HG03196 (cell line): ENCODE measurements at regions not wholly inside any gene's neighbourhood (a gene's known extent, or its start where the extent isn't known, plus 50 kb on each side); places are given as distances from the start of the nearest gene placed in this dataset.
A peak's percentile ranks its signal among the peaks of the same experiment; 100 is the strongest.

Experiments used
- ATAC-seq: cut with Tn5 transposase; IDR thresholded peaks from one replicate; pipeline ENCODE4 v1.9.1; 2021; ENCODE audit not compliant: unreplicated experiment

DNA sequence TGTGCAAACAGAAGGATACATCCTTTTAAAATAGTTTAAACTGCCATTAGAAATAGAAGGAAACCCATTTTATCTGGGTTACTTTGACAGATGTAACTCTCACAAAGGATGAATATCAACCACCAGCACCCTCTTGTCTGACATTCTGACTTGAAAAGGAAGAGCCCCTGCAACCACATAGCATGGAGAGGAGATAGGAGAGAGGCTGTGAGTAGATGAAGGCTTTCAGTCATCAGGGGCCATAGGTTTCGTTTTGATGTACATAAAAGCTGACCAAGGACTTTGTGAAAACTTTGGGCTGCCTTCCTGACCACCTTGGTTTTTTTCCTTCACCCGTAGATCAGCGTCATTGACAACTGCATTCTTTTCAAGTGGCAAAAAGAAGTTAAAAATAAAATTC is 211.6 kb upstream of the PRPS1L1 start:
- no peak for ATAC-seq

DNA sequence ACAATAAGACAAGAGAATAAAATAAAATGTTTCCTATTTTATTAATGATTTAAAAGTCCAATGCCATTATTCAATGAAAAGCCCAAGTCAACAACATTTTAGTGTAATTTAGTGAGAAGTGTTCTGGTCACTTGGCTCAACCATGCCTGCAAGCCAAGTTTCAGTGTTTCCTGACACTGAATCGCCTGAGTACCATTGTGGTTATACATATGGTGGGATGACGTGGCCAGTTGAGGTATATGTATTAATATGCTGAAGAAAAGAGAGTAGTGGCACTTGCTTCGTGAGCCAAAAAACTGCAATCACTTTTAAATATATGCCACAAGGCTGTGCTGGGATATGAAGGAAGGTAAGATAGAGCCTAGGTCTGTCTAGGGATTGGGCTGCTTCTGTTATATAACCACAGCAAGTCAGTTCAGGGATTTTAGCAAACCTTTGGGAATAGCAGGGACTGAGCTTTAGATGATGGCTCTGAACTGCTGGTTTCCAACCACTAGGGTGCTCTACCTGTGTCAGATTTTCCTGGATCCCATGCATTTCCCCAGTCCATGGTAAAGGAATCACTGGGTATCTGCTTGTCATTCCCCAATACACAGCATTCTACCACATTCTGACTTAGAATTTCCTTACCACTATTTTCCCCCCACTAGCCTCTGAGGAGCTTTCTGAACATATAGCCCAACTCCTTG is 214.0 kb upstream of the PRPS1L1 start:
- ATAC-seq: no peak

DNA sequence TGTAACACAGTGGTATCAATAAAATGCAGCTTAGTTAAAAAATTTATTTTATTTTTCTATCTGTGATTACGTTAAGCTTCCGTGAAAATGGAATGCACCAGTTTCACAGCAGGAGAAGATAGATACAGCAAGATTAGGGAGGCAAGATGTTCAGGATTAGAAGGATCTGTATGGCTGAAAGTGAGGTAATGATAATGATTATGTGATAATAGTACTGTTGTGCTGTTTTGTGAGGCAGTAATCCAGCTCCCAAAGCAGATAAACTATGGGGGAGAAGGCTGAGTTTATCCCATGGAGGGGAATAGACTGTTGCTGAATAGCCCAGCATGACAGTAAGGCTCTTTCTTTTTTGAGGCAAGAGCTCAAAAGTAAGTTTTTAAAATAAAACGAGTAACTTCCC is 216.1 kb upstream of the PRPS1L1 start:
- ATAC-seq: no peak

DNA sequence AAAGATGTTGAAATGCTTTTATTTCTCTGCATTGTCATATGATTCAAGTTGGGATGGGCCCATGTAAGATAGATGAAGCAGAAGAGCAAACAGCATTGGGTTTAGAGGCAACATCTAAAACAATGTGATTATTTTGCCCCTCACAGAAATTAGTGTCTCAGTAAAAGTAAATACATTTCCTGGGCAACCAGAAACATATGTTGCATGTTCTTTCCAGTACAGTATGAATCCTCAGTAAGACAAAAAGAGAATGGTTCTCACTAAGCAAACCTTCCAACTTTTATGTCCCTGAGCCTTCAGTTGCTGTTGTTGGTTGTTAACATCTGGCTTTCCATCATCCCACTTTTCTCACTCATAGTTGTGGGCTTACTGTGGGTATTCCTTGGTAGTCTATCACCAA is 222.5 kb upstream of the PRPS1L1 start:
- ATAC-seq: no peak

DNA sequence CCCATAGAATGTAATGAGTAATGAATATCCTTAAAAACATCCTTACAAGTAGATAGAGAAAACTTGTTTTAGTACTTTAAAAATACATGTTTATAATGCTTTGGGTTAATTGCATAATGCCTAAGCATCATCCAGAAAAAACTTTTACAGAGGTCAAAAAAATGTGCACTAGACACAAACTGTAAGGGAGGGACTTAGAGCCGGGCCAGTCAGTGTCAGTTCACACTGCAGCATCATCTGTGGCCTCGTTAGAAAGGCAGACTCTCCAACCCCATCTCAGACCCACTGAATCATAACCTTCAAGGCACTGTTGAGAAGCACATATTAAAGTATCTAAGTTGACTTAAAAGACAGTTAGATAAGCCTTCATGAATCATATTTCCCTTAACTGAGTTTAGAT is 230.1 kb upstream of the PRPS1L1 start:
- ATAC-seq: no peak

DNA sequence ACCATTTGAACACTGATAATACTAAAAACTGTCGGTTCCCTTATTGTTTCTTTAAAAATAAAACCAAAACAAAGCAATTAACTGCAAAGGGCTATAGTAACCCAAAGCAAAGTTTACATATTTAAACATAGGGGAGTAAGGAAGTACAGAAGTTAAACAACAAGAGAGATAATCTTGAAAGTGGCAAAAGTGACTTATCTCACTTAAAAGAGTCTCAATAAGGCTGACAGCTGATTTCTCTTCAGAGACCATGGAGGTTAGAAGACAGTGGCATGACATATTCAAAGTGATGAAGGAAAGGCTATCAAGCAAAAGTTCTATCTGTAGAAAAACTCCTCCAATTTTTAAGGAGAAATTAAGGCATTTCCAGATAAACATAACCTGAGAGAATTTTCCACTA is 233.5 kb upstream of the HDAC9 start:
- ATAC-seq: no peak

DNA sequence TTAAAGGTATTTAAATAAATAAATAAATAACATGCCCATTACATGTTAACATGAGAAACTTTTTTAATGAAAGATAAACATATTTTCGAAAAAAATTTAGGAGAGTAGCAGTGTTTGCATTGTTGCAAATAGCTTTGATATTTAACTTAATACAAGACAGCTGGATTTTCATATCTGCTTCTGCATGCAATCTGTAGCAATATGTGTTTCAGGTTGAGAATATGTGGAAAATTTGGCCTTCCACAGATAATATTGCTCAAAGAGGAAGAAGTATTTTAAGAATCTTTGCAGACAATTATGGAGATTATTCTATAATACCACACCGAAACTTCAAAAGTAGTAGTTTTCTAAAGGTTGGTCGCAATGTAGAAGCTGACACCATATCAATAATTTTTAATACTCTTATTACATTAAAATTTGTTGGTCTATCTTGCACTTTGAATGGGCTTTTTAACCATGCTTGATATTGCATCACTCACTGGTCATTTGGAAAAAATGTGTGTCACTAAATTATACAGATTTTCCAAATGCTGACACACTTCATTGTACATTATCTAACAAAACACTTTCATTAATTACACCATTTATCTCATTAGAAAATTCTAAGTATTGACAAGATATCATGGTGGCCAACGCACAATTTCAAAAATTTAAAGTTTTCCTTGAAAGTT is 229.8 kb upstream of the HDAC9 start:
- no peak for ATAC-seq

DNA sequence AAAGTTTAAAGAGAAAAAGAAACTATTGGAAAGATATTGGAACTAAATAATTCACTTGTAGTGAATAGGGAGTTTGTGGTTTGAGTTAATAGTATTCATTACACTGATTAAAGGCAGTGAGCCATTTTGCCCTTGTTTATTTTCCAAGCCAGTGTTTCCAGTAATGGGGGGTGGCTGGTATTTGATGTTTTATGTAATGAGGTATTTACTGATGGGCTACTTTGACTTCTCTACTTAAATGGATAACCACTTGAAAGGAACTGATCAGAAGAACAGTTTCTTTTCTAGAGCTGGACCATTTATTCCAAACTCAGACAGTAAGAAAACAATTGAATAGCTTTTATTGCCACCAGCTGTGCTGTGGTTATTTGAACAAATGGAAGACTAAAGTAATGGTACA is 227.0 kb upstream of the HDAC9 start:
- no peak for ATAC-seq

DNA sequence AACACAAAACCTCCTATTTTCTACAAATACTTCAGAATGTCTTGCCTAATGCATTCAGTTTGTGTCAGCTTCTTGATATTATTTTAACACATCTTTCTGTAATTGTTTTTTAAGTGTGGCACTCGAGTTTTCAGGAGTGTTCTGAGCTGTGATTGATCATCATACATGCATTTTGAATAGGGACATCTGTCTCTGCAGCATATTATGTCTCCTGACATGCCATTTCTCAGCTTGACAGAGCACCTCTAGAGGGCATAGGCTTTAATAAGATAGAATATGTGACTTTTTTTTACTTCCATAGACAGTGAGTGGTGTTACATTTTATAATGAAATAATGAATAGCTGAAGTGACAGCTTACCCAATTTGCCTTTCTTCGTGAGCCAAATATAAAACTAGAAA is 219.2 kb upstream of the HDAC9 start:
- ATAC-seq: no peak

DNA sequence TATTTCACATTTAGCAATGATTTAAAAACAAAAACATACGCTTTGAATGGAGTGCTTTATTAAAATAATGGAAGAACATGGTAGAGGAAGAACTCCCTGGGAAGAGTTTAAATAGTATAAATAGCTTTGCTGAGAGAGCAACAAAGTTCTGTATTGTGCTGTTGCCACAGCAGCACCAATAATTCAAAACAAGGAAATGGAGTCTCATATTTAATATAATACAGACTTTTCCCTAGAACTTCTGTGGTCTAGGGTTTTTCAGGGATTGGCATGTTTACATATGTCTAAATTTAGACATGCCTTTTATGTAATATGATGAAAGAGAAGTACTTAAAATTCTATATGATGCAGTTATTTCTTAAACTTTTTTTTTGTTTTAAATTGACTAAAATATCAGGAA is 217.2 kb upstream of the HDAC9 start:
- ATAC-seq: no peak

DNA sequence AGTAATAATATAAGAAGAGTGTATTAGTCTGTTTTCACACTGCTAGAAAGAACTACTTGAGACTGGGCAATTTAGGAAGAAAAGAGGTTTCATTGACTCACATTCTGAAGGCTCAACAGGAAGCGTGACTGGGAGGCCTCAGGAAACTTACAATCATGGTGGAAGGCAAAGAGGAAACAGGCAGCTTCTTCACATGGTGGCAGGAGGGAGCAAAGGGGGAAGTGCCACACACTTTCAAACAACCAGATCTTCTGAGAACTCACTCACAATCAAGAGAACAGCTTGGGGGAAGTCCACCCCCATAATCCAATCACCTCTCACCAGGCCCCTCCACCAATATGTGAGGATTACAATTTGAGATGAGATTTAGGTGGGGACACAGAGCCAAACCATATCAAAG is 212.5 kb upstream of the HDAC9 start:
- ATAC-seq: no peak

DNA sequence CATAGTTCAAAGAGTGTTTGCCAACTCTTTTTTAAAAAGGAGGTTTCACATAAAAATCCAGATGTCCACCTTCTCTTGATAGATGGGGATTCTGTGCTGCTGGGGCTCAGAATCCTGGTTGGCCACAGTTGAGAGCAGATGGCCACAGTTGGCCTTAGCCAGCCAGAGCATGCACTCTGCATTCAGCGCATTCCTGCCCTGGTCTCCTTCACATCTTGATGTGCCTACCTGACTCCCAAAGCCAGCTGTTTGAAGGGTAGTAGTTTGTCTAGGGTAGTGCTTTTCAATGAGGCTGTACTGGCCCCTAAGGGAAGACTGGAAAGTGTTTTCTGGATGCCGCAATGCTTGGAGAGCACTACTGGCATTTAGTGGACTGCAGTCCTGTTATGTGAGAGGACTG is 208.1 kb upstream of the HDAC9 start:
- no peak for ATAC-seq

DNA sequence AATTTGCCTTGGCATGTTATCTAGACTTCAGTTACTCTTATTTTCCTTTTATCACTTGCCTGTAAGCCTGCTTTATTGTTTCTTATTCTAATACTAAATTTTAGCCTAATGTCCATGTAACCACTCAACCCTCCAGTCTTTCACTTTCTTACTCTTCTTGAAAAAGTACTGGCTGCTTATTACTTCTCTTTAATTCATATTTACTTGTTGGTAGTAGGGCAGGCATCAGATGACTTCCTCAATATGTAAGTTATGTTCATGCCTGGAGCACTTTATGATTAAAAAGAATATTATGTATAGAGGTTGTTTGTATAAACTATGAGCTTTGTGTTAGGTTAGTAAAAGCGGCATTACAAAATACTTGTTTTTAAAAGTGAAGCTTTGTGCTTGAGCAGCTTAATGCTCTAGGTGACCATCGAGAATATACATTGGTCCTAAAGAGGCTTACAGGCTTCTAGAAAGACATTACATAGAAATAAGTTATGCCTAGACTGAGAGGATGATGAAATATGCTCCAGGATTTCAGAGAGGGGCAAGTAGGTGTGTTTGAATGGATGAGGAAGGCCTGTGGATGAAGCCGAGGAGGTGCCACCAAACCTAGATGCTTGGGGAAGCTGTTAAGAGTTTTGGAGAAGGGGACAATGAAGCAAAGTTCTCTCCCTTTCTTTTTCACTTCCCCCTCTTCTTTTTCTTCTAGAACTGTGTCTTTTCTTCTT is 207.1 kb upstream of the HDAC9 start:
- ATAC-seq: no peak

DNA sequence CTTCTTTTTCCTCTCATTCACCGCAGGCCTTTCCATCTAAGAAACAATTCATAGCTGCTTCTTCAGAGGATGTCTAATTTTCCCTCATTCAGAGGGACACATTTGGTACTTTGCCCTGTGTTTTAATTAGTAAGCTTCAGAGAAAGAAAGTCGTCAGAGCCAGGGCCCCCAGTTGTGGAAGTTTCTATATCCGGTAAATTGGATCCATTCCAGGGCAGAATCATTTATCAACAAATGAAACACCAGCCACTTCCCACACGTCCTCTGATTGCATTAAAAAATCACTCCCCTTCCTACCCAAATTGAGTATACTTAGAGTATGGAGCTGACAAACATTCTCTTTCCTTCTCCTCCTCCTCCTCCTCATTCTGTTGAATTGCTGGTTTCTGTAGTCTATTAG is 205.8 kb upstream of the HDAC9 start:
- ATAC-seq: no peak

DNA sequence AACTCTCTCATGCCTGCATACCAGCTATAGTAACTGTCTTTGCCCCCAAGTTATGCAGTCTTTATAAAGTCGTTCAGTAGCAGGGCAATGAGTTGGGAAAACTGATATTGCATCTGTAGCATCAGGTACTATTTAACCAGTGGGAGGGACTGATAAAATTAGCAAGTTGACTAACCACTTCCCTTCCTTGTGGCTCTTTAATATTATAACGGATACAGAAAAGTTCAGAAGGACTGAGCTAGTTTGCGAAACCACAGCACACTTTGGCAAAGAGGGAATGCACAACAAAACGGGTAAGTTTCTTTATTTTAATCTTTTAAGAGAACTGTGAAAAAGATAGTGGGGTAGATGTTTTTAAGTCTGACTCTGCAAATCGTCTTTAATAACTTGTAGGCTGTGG is 205.3 kb upstream of the HDAC9 start:
- ATAC-seq: peak; percentile 66

DNA sequence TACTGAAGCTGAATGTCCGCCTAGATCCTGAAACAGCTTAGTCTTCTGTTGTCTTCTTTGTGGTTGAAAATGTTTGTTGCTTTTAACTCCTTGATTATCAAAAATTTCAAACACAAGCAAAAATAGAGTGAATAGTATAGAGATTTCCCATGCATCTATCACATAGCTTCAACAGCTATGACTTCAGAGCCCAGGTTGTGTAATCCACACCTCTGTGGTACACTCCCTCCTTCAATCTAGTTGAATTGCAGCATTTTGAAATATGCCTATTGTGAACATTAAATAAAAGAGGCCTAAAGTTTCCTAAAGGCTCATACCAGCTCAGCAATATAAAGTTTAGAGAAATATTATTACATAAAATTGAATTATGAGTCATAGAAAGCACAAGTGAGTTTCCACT is 204.7 kb upstream of the HDAC9 start:
- ATAC-seq: no peak

DNA sequence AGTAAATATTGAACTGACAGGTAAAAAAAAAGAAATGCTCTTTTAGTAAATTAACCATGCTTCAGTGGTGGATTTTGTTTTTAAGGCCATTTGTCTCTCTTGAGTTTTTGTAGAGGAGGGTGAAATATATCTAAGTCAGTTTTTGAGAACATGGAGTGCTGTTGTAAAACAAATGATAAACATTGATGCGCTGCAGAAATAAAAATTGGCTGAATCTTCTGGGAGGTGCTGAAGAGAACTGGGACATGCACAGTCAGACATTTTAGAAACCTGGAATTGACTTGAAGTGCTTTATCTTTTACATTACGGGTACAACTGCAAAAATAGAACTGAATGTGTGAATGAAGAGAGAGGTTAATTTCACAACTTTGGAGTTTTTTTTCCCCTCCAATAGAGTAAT is 203.0 kb upstream of the HDAC9 start:
- ATAC-seq: no peak

DNA sequence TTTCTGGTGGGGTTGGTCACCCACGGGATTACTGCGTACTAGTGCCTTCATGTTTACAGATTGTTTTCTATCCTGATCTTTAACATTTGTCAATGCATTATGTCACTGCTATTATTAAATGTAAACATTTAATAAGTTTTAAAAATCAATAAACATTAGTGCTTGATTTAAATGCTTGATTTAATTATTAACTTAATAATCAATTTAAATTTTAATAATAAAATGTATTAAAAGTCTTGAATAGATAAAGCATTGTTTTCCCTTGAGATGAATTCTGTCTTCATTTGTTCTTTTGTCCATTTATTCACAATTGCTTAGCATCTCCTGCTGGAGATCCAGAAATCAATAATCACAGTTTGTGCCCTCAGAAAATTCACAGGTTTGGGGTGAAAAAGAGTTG is 201.8 kb upstream of the HDAC9 start:
- ATAC-seq: no peak

DNA sequence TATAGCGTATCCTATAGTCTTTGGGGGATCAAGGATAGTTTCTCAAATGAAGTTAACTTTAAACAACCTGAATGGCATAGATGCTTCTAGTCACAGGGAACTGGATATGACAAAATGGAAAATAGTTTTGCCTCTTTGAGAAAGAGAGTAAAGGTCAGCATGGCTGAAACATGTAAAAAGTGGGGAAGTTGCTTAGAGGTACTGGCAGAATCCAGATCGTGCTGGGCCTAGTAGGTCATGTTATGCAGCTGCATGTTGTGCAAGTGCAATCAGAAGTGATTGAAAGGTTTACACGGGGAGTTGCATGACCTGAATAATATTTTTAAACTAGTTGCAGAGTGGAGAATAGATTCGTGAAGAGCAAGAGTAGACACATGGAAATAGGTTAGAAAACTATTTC is 201.1 kb upstream of the HDAC9 start:
- ATAC-seq: no peak

DNA sequence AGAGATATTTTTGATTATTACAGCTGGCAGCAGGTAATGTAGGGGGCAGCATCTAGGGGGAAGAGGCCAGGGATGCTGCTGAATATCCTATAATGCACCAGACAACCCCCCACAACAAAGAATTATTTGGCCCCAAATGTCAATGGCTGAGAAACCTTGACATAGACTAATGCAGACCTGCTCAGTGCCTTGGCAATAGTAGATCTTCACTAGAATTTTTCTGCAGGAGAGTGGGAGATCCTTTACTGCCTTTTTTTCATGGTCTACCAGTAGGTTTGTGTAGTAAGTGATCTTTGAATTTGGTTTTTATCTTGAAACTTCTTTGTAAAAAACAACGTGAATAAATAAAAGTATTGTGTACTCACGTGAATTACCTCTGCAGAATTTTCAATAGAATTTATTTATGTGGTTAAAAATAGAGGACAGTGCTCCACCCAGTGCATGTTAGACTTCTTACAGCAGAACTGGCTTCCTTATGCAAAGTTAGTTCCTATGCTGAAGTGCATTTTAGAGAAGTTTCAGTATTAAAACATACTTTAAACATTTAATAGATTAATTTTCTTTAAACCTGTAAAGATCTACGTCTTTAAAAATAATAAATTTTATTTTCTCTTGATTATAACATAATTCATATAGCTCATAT is 199.6 kb upstream of the HDAC9 start:
- no peak for ATAC-seq

DNA sequence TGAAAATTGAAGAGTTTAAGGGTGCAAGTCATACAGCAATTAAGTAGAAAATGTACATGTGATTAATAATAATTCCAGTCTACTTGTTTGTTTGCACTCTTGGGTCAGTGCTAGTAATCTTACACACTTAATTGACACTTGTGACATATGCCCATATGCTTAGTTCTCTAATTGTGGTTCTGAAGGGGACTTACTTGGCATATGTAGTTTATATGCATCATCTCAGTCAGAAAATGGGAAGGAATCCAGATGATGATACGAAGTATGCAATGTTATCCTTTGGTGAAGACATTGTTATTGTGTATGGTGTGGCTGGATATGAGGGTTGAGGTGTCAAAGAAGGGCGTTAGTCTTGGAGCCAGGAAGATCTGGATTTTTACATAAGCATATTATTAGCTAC is 193.5 kb upstream of the HDAC9 start:
- no peak for ATAC-seq

DNA sequence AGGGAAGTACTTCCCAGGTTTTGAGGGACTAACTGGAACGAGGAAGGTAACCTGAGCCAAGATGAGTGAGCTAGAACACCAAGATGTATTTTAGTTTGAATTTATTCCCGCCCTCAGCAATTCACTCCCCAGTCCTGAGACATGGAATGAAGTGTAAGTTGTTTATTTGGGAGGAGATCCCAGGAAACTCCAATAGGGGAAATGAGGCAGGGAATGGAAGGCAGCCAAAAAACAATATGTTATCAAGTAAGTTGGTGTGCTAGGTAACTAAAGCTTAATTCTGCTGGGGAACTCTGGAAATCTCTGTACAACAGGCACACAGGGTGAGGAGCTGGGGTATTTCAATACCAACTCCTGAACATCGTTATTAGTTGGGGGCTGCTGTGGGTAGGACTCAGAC is 189.7 kb upstream of the HDAC9 start:
- no peak for ATAC-seq
